ENCODE measurements at regions not wholly inside any gene's neighbourhood (a gene's known extent, or its start where the extent isn't known, plus 50 kb on each side); places are given as distances from the start of the nearest gene placed in this dataset.

GRCh38 chr1:221841251-221841982 is 99.5 kb upstream of the DUSP10 start:
- peaks cover 3% of the 10 kb centered on the region for H3K9me3 Mint-ChIP-seq (ENCODE audit: low read depth, unreplicated experiment)
- no peak for TF ChIP-seq CTCF (IDR thresholded peaks at IDR 0.05; ENCODE audit: unreplicated experiment)
- peaks cover 21% of the 10 kb centered on the region for H3K36me3 Mint-ChIP-seq (ENCODE audit: insufficient read depth, unreplicated experiment)
- peaks cover 88% of the 10 kb centered on the region for H3K4me1 Mint-ChIP-seq (ENCODE audit: low read depth, unreplicated experiment)
- no peak overlapping the region for H3K4me3 Mint-ChIP-seq (ENCODE audit: low read depth, unreplicated experiment)
- intact Hi-C loops (cut with micrococcal nuclease; ENCODE audit: unreplicated experiment), result loop anchor here (10.0 kb wide), 1 partner anchor 367 kb away; no protein-coding TSS in a partner anchor
- peak overlapping the region; percentile 48 for H3K27ac Mint-ChIP-seq (ENCODE audit: unreplicated experiment)
- H3K27me3 Mint-ChIP-seq (ENCODE audit: unreplicated experiment), result no peaks in the 10 kb centered on the region
- DNase-seq, result no peak
- no TSS peak for BruUV-seq (replicated peaks)
- CTCF ChIA-PET, result interaction anchor here (0.6 to 1.2 kb wide), 2 partner anchors 100 to 233 kb away, joined by 3 to 5 read pairs; partner anchors contain the start of gene DUSP10

GRCh38 chr1:221840511-221841243 is 98.8 kb upstream of the DUSP10 start:
- no peak for TF ChIP-seq CTCF (IDR thresholded peaks at IDR 0.05; ENCODE audit: unreplicated experiment)
- Mint-ChIP-seq H3K27ac (ENCODE audit: unreplicated experiment) (peak overlapping the region; percentile 48), H3K9me3 (ENCODE audit: low read depth, unreplicated experiment) (peaks cover 3% of the 10 kb centered on the region), H3K36me3 (ENCODE audit: insufficient read depth, unreplicated experiment) (peaks cover 21% of the 10 kb centered on the region), H3K4me1 (ENCODE audit: low read depth, unreplicated experiment) (peaks cover 88% of the 10 kb centered on the region), H3K4me3 (ENCODE audit: low read depth, unreplicated experiment) (no peak overlapping the region), H3K27me3 (ENCODE audit: unreplicated experiment) (no peaks in the 10 kb centered on the region)
- intact Hi-C loops (cut with micrococcal nuclease; ENCODE audit: unreplicated experiment), result loop anchor here (10.0 kb wide), 1 partner anchor 366 kb away; no protein-coding TSS in a partner anchor
- no peak for DNase-seq
- CTCF ChIA-PET, result interaction anchor here (1.1 to 1.6 kb wide), 4 partner anchors 11 to 363 kb away, joined by 3 to 4 read pairs (median 4); partner anchors contain the start of gene DUSP10
- no TSS peak for BruUV-seq (replicated peaks)

- H3K27ac Mint-ChIP-seq (ENCODE audit: unreplicated experiment), result peak overlapping the region; percentile 48
- intact Hi-C loops (cut with micrococcal nuclease; ENCODE audit: unreplicated experiment), result loop anchor here (10.0 kb wide), 1 partner anchor 365 kb away; no protein-coding TSS in a partner anchor
Measured at GRCh38 chr1:221839782-221840395, 98.0 kb upstream of the DUSP10 start.

More at GRCh38 chr1:221839782-221840395, 98.0 kb upstream of the DUSP10 start:
- TF ChIP-seq CTCF (IDR thresholded peaks at IDR 0.05; ENCODE audit: unreplicated experiment), result no peak
- CTCF ChIA-PET, result interaction anchor here (0.6 to 1.6 kb wide), 6 partner anchors 10 to 1626 kb away, joined by 3 to 5 read pairs (median 4); no protein-coding TSS in a partner anchor
- no peaks in the 10 kb centered on the region for H3K27me3 Mint-ChIP-seq (ENCODE audit: unreplicated experiment)
- BruUV-seq (replicated peaks), result no TSS peak
- DNase-seq, result peak; percentile 91
- H3K9me3 Mint-ChIP-seq (ENCODE audit: low read depth, unreplicated experiment), result peaks cover 3% of the 10 kb centered on the region
- no peak overlapping the region for H3K4me3 Mint-ChIP-seq (ENCODE audit: low read depth, unreplicated experiment)
- H3K4me1 Mint-ChIP-seq (ENCODE audit: low read depth, unreplicated experiment), result peaks cover 88% of the 10 kb centered on the region
- peaks cover 21% of the 10 kb centered on the region for H3K36me3 Mint-ChIP-seq (ENCODE audit: insufficient read depth, unreplicated experiment)

All from Calu3 (cell line).